ENCODE measurements at regions not wholly inside any gene's neighbourhood (a gene's known extent, or its start where the extent isn't known, plus 50 kb on each side); places are given as distances from the start of the nearest gene placed in this dataset.

DNA sequence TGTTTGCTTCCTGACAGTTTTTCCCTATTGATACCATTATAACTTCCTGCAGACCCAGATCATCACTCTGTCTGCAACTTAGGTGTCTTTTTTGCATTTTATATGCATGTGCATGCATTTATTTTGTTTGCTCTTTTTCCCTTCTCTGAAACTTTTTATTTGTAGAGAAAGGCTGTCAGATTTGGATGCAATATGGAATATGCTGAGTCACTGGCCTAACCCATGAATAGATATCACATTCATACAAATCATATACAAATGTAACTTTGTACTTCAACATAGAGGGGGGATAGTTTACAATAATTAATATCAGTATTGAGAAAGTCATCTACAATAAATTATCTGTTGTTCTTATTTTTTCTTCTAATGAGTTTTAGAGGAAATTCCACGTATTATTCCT, 1465.0 kb downstream of the EFNB2 start:
- no peak for TF ChIP-seq POLR2A (IDR thresholded peaks at IDR 0.05)
- no peak for TF ChIP-seq POLR2AphosphoS5 (IDR thresholded peaks at IDR 0.05; ENCODE audit: insufficient read depth in 1 of 2, low read depth in 1 of 2)
- no peak for TF ChIP-seq CTCF (IDR thresholded peaks at IDR 0.05)

All from vagina (tissue), 2 donors.